ENCODE measurements at regions not wholly inside any gene's neighbourhood (a gene's known extent, or its start where the extent isn't known, plus 50 kb on each side); places are given as distances from the start of the nearest gene placed in this dataset.

DNA sequence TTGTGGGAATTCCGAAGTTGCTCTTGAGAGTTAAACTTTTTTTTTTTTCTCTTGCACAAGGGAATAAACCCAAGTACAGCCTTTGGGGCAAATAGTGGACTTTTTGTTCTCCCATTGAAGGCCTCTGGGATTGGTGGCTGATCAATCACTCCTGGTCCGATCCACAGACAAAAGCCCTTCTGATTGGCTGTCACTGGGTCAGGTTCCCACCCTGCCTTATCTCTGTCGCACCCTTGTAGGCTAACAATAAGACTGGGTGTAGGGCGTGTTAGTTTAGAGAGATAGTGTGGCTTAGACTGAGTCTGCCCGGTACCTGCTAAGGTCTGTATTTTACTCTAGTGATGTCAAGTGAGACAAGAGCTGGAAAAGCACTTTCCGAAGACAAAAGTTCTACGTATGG, 380.8 kb downstream of the NDFIP2 start:
- no peak overlapping the region for H3K56ac ChIP-seq (ENCODE audit: insufficient read length, low read depth, low read length)
- no peak overlapping the region for H3K4me3 Mint-ChIP-seq
- H3K27me3 Mint-ChIP-seq (ENCODE audit: low read depth) = no peaks in the 10 kb centered on the region
- TF ChIP-seq, protein P1, sequence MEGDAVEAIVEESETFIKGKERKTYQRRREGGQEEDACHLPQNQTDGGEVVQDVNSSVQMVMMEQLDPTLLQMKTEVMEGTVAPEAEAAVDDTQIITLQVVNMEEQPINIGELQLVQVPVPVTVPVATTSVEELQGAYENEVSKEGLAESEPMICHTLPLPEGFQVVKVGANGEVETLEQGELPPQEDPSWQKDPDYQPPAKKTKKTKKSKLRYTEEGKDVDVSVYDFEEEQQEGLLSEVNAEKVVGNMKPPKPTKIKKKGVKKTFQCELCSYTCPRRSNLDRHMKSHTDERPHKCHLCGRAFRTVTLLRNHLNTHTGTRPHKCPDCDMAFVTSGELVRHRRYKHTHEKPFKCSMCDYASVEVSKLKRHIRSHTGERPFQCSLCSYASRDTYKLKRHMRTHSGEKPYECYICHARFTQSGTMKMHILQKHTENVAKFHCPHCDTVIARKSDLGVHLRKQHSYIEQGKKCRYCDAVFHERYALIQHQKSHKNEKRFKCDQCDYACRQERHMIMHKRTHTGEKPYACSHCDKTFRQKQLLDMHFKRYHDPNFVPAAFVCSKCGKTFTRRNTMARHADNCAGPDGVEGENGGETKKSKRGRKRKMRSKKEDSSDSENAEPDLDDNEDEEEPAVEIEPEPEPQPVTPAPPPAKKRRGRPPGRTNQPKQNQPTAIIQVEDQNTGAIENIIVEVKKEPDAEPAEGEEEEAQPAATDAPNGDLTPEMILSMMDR (conservative IDR thresholded peaks at IDR 0.05) = no peak
- no peaks in the 10 kb centered on the region for H4K20me1 ChIP-seq (ENCODE audit: control insufficient read depth, insufficient read depth, insufficient read length)
- no peak overlapping the region for H3K4me2 ChIP-seq (ENCODE audit: insufficient read depth, insufficient read length, low read length)
- H3K9me3 Mint-ChIP-seq = peaks cover 0 to 3% of the 10 kb centered on the region in 2 experiments; a peak in 2 of 5 replicates
- H2AFZ ChIP-seq (ENCODE audit: low read length) = no peak overlapping the region
- H3K18ac ChIP-seq (ENCODE audit: insufficient read length, low read depth, low read length) = no peak overlapping the region
- H3K36me3 Mint-ChIP-seq (ENCODE audit: insufficient read depth in 1 of 3, low read depth in 3 of 3) = no peaks in the 10 kb centered on the region; a peak in 3 of 7 replicates
- no peaks in the 10 kb centered on the region for H3K79me1 ChIP-seq (ENCODE audit: insufficient read depth, low read depth, low read length, poor library complexity, severe bottlenecking)
- H2AK5ac ChIP-seq (ENCODE audit: insufficient read length, low read length) = no peak overlapping the region
- no peak overlapping the region for H4K5ac ChIP-seq (ENCODE audit: insufficient read length, low read depth, low read length)
- no peaks in the 10 kb centered on the region for H3K27me3 ChIP-seq (ENCODE audit: insufficient read depth, low read length)
- no CpG with 5 or more reads among the region's 7 CpGs for WGBS (ENCODE audit: extremely low coverage, insufficient read length, low lambda C conversion rate)
- no peak overlapping the region for H4K8ac ChIP-seq (replicated peaks; ENCODE audit: insufficient read length, low read depth, low read length)
- no peak overlapping the region for H3K23ac ChIP-seq (ENCODE audit: insufficient read length, low read depth, low read length)
- no peak overlapping the region for H3K27ac ChIP-seq (ENCODE audit: insufficient read length, low read depth, low read length)
- H2BK15ac ChIP-seq (ENCODE audit: low read depth, low read length) = no peak overlapping the region
- H3K14ac ChIP-seq (ENCODE audit: insufficient read depth, low read length) = no peak overlapping the region
- no peak overlapping the region for H3K4ac ChIP-seq (ENCODE audit: low read depth, low read length)
- no peak overlapping the region for H3T11ph ChIP-seq (ENCODE audit: low read length)
- no peak for DNase-seq
- no peaks in the 10 kb centered on the region for H3K79me2 ChIP-seq (ENCODE audit: insufficient read depth, low read length)
- no peaks in the 10 kb centered on the region for H3K9me3 ChIP-seq (ENCODE audit: control insufficient read depth, low read depth, low read length)
- H2BK120ac ChIP-seq (ENCODE audit: low read depth, low read length, poor library complexity, severe bottlenecking) = no peak overlapping the region
- H3K23me2 ChIP-seq (ENCODE audit: insufficient read length, low read depth, low read length, poor library complexity, severe bottlenecking) = no peaks in the 10 kb centered on the region
- H2BK12ac ChIP-seq (ENCODE audit: insufficient read length, low read depth, low read length) = no peak overlapping the region
- no peaks in the 10 kb centered on the region for H3K4me1 ChIP-seq (ENCODE audit: insufficient read depth, low read length)
- H3K27ac Mint-ChIP-seq = no peak overlapping the region
- no peak overlapping the region for H3K9ac ChIP-seq (ENCODE audit: extremely low read depth, insufficient read length, low read length)
- H2BK20ac ChIP-seq (ENCODE audit: low read depth, low read length, poor library complexity, severe bottlenecking) = no peak overlapping the region
- H4K91ac ChIP-seq (ENCODE audit: insufficient read length, low read depth, low read length) = no peak overlapping the region
- H3K4me1 Mint-ChIP-seq = peaks cover 4 to 5% of the 10 kb centered on the region in 2 experiments; a peak in 3 of 4 replicates
- H2BK5ac ChIP-seq (ENCODE audit: insufficient read length, low read length) = no peak overlapping the region
